Right hindlimb (tissue), 1 donor: ENCODE measurements at regions not wholly inside any gene's neighbourhood (a gene's known extent, or its start where the extent isn't known, plus 50 kb on each side); places are given as distances from the start of the nearest gene placed in this dataset.

Experiments used
- DNase-seq: peaks from one replicate; pipeline ENCODE4 v3.0.0-alpha.2; 2018

- no peak for DNase-seq
Measured at GRCh38 chr12:67798768-67799167, 150.2 kb downstream of the DYRK2 start.

GRCh38 chr12:67802731-67803130 is 154.2 kb downstream of the DYRK2 start:
- DNase-seq, result no peak

- no peak for DNase-seq
Measured at GRCh38 chr12:67803278-67803993, 154.9 kb downstream of the DYRK2 start.

GRCh38 chr12:67804168-67804567 is 155.6 kb downstream of the DYRK2 start:
- no peak for DNase-seq

- DNase-seq, result no peak
Measured at GRCh38 chr12:67807814-67808213, 159.3 kb downstream of the DYRK2 start.

GRCh38 chr12:67810166-67810565 is 161.6 kb downstream of the DYRK2 start:
- DNase-seq, result no peak

GRCh38 chr12:67811437-67812361 is 163.2 kb downstream of the DYRK2 start:
- no peak for DNase-seq

- DNase-seq, result no peak
Measured at GRCh38 chr12:67813456-67813904, 164.9 kb downstream of the DYRK2 start.

GRCh38 chr12:67816269-67816668 is 167.7 kb downstream of the DYRK2 start:
- DNase-seq, result no peak

- DNase-seq, result no peak
Measured at GRCh38 chr12:67818459-67818903, 169.9 kb downstream of the DYRK2 start.

GRCh38 chr12:67819902-67820301 is 169.3 kb upstream of the IFNG-AS1 start:
- no peak for DNase-seq

GRCh38 chr12:67820694-67821093 is 168.6 kb upstream of the IFNG-AS1 start:
- no peak for DNase-seq

- DNase-seq, result no peak
Measured at GRCh38 chr12:67822826-67823225, 166.4 kb upstream of the IFNG-AS1 start.

- no peak for DNase-seq
Measured at GRCh38 chr12:67826148-67826547, 163.1 kb upstream of the IFNG-AS1 start.

GRCh38 chr12:67826946-67827720 is 162.1 kb upstream of the IFNG-AS1 start:
- DNase-seq, result no peak

- DNase-seq, result peak; percentile 44
Measured at GRCh38 chr12:67827820-67828383, 161.3 kb upstream of the IFNG-AS1 start.

GRCh38 chr12:67829896-67830295 is 159.4 kb upstream of the IFNG-AS1 start:
- DNase-seq, result no peak

- DNase-seq, result no peak
Measured at GRCh38 chr12:67832155-67832554, 157.1 kb upstream of the IFNG-AS1 start.

GRCh38 chr12:67833602-67834001 is 155.6 kb upstream of the IFNG-AS1 start:
- no peak for DNase-seq

- DNase-seq, result no peak
Measured at GRCh38 chr12:67837876-67838275, 151.4 kb upstream of the IFNG-AS1 start.

- DNase-seq, result no peak
Measured at GRCh38 chr12:67842124-67842523, 147.1 kb upstream of the IFNG-AS1 start.

- no peak for DNase-seq
Measured at GRCh38 chr12:67843257-67843656, 146.0 kb upstream of the IFNG-AS1 start.

GRCh38 chr12:67852701-67853100 is 136.5 kb upstream of the IFNG-AS1 start:
- DNase-seq, result no peak
